HepG2 (cell line): ENCODE measurements at regions not wholly inside any gene's neighbourhood (a gene's known extent, or its start where the extent isn't known, plus 50 kb on each side); places are given as distances from the start of the nearest gene placed in this dataset.

Source experiments
- ATAC-seq: fragments of 200-7000 bp; cut with Tn5 transposase; 3 replicates; pipeline ENCODE4 v1.9.1; 2020; ENCODE audit warnings: mild to moderate bottlenecking, moderate library complexity
- BruUV-seq: library from RNA; stranded (reverse); fragments of 400-500 nt; replicated peaks from 2 replicates; lab custom pipeline; 2021; lab: Mats Ljungman, UMichigan
- CTCF ChIA-PET: fragments of 300-600 bp; formaldehyde crosslinking; extraction: SDS; loops from one replicate; lab custom pipeline; 2021; ENCODE audit warnings: low total read pairs, inconsistent platforms, low intra/inter-chr PET ratio; lab: Yijun Ruan, JAX
- POLR2A ChIA-PET: fragments of 350-600 bp; sonication (Branson Sonifier 250); formaldehyde crosslinking; loops from one replicate; lab custom pipeline; 2020; ENCODE audit warnings: antibody characterized with exemption, inconsistent platforms; lab: Yijun Ruan, JAX
- DNase-seq: peaks from one replicate; pipeline ENCODE4 v3.0.0-alpha.2; 2015; ENCODE audit warnings: low spot score
- FAIRE-seq: peaks from 3 replicates; lab custom pipeline; 2011; peaks lifted over from hg19 to GRCh38; lab: Jason Lieb, UNC
- H2AFZ ChIP-seq: one replicate; pipeline ENCODE4 v1.6.1; 2011; ENCODE audit warnings: low read length, inconsistent platforms
- H3K27ac ChIP-seq: fragments of 300-600 bp; 3 replicates; pipeline ENCODE4 v1.8.0; 2011; ENCODE audit warnings: mixed run types, mild to moderate bottlenecking, mixed read lengths, low read length, inconsistent platforms; ENCODE audit not compliant: insufficient read depth; ENCODE audit errors: extremely low read length
- H3K27me3 ChIP-seq, 2 experiments: fragments of 200-600 bp in 1 of 2; 2 replicates in 1 of 2; 3 replicates in 1 of 2; pipeline versions ENCODE4 v1.6.0 to v1.8.0; 2011; ENCODE audit warnings: low read length in 2 of 2, mild to moderate bottlenecking in 2 of 2, moderate library complexity in 2 of 2, inconsistent platforms in 1 of 2; ENCODE audit not compliant: insufficient read depth in 2 of 2, control insufficient read depth in 1 of 2
- H3K36me3 ChIP-seq, 2 experiments: fragments of 200-600 bp in 1 of 2; replicated peaks in 1 of 2; 2 replicates in 1 of 2; 3 replicates in 1 of 2; pipeline versions ENCODE4 v1.5.1 to v1.8.0; 2011; ENCODE audit warnings: low read length in 2 of 2, inconsistent platforms in 1 of 2; ENCODE audit not compliant: insufficient read depth in 2 of 2, control insufficient read depth in 1 of 2
- H3K4me1 ChIP-seq: 2 replicates; pipeline ENCODE4 v1.5.1; 2012; ENCODE audit warnings: low read length, inconsistent platforms; ENCODE audit not compliant: insufficient read depth
- H3K4me2 ChIP-seq: 2 replicates; pipeline ENCODE4 v1.6.0; 2011; ENCODE audit warnings: low read depth, low read length, inconsistent platforms
- H3K4me3 ChIP-seq, 3 experiments: fragments of 200-600 bp in 1 of 3; sonication (generic), shearing (Covaris generic) in 1 of 3; replicated peaks in 1 of 3; 2 replicates each; pipeline ENCODE4 v1.5.1; 2011 to 2016; ENCODE audit warnings: low read length in 3 of 3, inconsistent platforms in 2 of 3, low read depth in 2 of 3, mild to moderate bottlenecking in 2 of 3, control low read depth in 1 of 3, mixed read lengths in 1 of 3; ENCODE audit not compliant: insufficient read depth in 1 of 3
- H3K79me2 ChIP-seq: one replicate; pipeline ENCODE4 v1.6.1; 2011; ENCODE audit warnings: low read length, inconsistent platforms; ENCODE audit not compliant: insufficient read depth
- H3K9ac ChIP-seq: 2 replicates; pipeline ENCODE4 v1.6.0; 2011; ENCODE audit warnings: mild to moderate bottlenecking, low read depth, low read length, inconsistent platforms; ENCODE audit not compliant: insufficient read depth
- H3K9me3 ChIP-seq: 2 replicates; pipeline ENCODE4 v1.5.1; 2012; ENCODE audit warnings: mild to moderate bottlenecking, low read length
- H4K20me1 ChIP-seq: 2 replicates; pipeline ENCODE4 v1.6.0; 2011; ENCODE audit warnings: inconsistent platforms, mild to moderate bottlenecking, low read length, moderate library complexity; ENCODE audit not compliant: insufficient read depth
- CBX2 ChIP-seq, 2 experiments: fragments of 200-600 bp in 1 of 2; sonication (generic); formaldehyde crosslinking in 1 of 2; IDR thresholded peaks; 2 replicates each; pipeline versions ENCODE4 v1.7.0 to v1.8.1; 2018 to 2022; ENCODE audit warnings: low read depth in 2 of 2, low read length in 1 of 2, mild to moderate bottlenecking in 1 of 2, missing genetic modification reagents in 1 of 2
- CTCF ChIP-seq: sonication (generic); formaldehyde crosslinking; IDR thresholded peaks from 2 replicates; pipeline ENCODE4 v1.5.0; 2020; ENCODE audit warnings: mild to moderate bottlenecking, missing genetic modification reagents, moderate library complexity
- IKZF4 ChIP-seq: sonication (generic); formaldehyde crosslinking; IDR thresholded peaks from 2 replicates; pipeline ENCODE4 v1.5.1; 2020; ENCODE audit warnings: borderline replicate concordance, mild to moderate bottlenecking, low read depth, missing genetic modification reagents; ENCODE audit errors: not compliant biosample characterization
- KAT7 ChIP-seq: IDR thresholded peaks from 2 replicates; pipeline ENCODE4 v1.6.1; 2018; ENCODE audit warnings: borderline replicate concordance, missing compliant biosample characterization
- KDM4B ChIP-seq: sonication (generic); formaldehyde crosslinking; IDR thresholded peaks from 2 replicates; pipeline ENCODE4 v1.4.0; 2020; ENCODE audit warnings: missing genetic modification reagents
- MAX ChIP-seq: IDR thresholded peaks from 2 replicates; pipeline ENCODE4 v1.6.1; 2012; ENCODE audit warnings: inconsistent platforms
- MXI1 ChIP-seq: IDR thresholded peaks from 3 replicates; pipeline ENCODE4 v1.6.1; 2012; ENCODE audit warnings: low read depth, low read length, inconsistent platforms, borderline replicate concordance
- RBFOX2 ChIP-seq: fragments of 200-400 bp; formaldehyde crosslinking; IDR thresholded peaks from 2 replicates; pipeline ENCODE4 v1.6.1; 2017; ENCODE audit warnings: low read depth, mild to moderate bottlenecking, low read length
- STAG1 ChIP-seq: sonication (generic); formaldehyde crosslinking; IDR thresholded peaks from 2 replicates; pipeline ENCODE4 v1.4.0; 2020; ENCODE audit warnings: missing genetic modification reagents
- TRIM24 ChIP-seq: sonication (generic); formaldehyde crosslinking; IDR thresholded peaks from 2 replicates; pipeline ENCODE4 v1.8.0; 2022; ENCODE audit warnings: mild to moderate bottlenecking, missing genetic modification reagents
- XBP1 ChIP-seq: sonication (generic); formaldehyde crosslinking; IDR thresholded peaks from 2 replicates; pipeline ENCODE4 v1.5.0; 2020; ENCODE audit warnings: missing genetic modification reagents
- ZNF280D ChIP-seq: sonication (generic); formaldehyde crosslinking; IDR thresholded peaks from 2 replicates; pipeline ENCODE4 v1.5.1; 2020; ENCODE audit warnings: mild to moderate bottlenecking, missing genetic modification reagents
- ZNF383 ChIP-seq: sonication (generic); formaldehyde crosslinking; IDR thresholded peaks from 2 replicates; pipeline ENCODE4 v1.4.0; 2020; ENCODE audit warnings: missing genetic modification reagents, mild to moderate bottlenecking, borderline replicate concordance
- ZNF44 ChIP-seq: sonication (generic); formaldehyde crosslinking; IDR thresholded peaks from 2 replicates; pipeline ENCODE4 v1.5.1; 2020; ENCODE audit warnings: mild to moderate bottlenecking, missing genetic modification reagents
- ZSCAN9 ChIP-seq: IDR thresholded peaks from 2 replicates; pipeline ENCODE4 v1.6.1; 2016; ENCODE audit warnings: borderline replicate concordance
- in situ Hi-C: cut with HindIII; loops from 2 replicates; pipeline ENCODE4 v1.10.0; 2017; ENCODE audit warnings: low pct_unique_long_range_greater_than_20kb; ENCODE audit not compliant: extremely low pct_ligation_motif_present
- intact Hi-C: fragments of 100-400 bp; cut with micrococcal nuclease; formaldehyde crosslinking; loops from one replicate; pipeline ENCODE4 v1.10.0; 2022; ENCODE audit not compliant: unreplicated experiment

- Histone ChIP-seq H3K4me3 (no peak overlapping the region), H4K20me1 (no peaks in the 10 kb centered on the region), H3K27ac (no peak overlapping the region), H2AFZ (no peak overlapping the region), H3K79me2 (no peaks in the 10 kb centered on the region), H3K27me3 (no peaks in the 10 kb centered on the region), H3K4me1 (no peaks in the 10 kb centered on the region), H3K9ac (no peak overlapping the region), H3K36me3 (no peaks in the 10 kb centered on the region), H3K9me3 (no peaks in the 10 kb centered on the region), H3K4me2 (no peak overlapping the region)
- in situ Hi-C loops = no loop called here
- ChIA-PET POLR2A (no interaction called here), CTCF (no interaction called here)
- TF ChIP-seq IKZF4 (CRISPR knock-in tag) (no peak), ZNF383 (CRISPR knock-in tag) (no peak), CBX2 (IDR thresholded peaks at IDR 0.05; ENCODE audit: low read depth, low read length) (no peak), CBX2 (CRISPR knock-in tag; IDR thresholded peaks at IDR 0.05; ENCODE audit: low read depth) (no peak), KAT7 (CRISPR knock-in tag) (no peak), ZNF44 (CRISPR knock-in tag) (no peak), XBP1 (CRISPR knock-in tag) (no peak), KDM4B (CRISPR knock-in tag) (no peak), TRIM24 (CRISPR knock-in tag) (no peak), ZSCAN9 (CRISPR knock-in tag) (no peak), ZNF280D (CRISPR knock-in tag) (no peak), CTCF (CRISPR knock-in tag) (no peak), STAG1 (CRISPR knock-in tag) (no peak), MXI1 (no peak), RBFOX2 (no peak), MAX (no peak)
- no peak for FAIRE-seq
- intact Hi-C loops = no loop called here
- no TSS peak for BruUV-seq
- ATAC-seq = no peak
- no peak for DNase-seq
These were observed 1241.5 kb upstream of the SPRY2 start for GRCh38 chr13:81582381-81582780.
